ENCODE measurements at regions not wholly inside any gene's neighbourhood (a gene's known extent, or its start where the extent isn't known, plus 50 kb on each side); places are given as distances from the start of the nearest gene placed in this dataset.

DNA sequence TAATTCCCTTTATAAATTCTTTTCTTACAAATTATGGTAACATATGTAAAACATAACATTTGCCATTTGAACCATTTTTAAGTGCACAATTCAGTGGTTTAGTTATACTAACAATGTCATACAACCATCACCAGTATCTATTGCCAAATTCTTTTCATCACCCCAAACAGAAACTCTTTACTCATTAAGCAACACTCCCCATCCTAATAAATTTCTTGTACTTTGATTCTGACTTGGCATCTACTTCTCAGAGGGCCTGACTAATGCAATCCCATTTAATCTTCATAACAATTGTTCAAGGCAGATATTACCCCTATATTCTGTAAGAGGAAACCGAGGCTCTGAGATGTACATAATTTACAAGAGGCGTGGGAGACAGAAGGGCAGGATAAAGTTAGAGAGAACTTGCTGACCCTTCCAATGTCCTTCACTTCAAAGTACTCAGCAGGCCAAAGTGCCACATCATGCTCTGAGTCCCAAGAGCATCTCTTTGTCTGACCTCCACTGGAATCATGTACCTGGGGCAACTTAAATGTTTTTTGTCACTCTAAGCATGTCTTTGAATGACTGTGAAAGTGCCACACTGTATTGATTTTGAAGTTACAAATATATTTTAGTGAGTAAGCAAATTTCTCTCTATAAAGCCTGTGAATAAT lies 255.3 kb downstream of the KIF4B start:
- TF ChIP-seq, protein P1, sequence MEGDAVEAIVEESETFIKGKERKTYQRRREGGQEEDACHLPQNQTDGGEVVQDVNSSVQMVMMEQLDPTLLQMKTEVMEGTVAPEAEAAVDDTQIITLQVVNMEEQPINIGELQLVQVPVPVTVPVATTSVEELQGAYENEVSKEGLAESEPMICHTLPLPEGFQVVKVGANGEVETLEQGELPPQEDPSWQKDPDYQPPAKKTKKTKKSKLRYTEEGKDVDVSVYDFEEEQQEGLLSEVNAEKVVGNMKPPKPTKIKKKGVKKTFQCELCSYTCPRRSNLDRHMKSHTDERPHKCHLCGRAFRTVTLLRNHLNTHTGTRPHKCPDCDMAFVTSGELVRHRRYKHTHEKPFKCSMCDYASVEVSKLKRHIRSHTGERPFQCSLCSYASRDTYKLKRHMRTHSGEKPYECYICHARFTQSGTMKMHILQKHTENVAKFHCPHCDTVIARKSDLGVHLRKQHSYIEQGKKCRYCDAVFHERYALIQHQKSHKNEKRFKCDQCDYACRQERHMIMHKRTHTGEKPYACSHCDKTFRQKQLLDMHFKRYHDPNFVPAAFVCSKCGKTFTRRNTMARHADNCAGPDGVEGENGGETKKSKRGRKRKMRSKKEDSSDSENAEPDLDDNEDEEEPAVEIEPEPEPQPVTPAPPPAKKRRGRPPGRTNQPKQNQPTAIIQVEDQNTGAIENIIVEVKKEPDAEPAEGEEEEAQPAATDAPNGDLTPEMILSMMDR (IDR thresholded peaks at IDR 0.05; ENCODE audit: low read depth, low read length), result no peak

DNA sequence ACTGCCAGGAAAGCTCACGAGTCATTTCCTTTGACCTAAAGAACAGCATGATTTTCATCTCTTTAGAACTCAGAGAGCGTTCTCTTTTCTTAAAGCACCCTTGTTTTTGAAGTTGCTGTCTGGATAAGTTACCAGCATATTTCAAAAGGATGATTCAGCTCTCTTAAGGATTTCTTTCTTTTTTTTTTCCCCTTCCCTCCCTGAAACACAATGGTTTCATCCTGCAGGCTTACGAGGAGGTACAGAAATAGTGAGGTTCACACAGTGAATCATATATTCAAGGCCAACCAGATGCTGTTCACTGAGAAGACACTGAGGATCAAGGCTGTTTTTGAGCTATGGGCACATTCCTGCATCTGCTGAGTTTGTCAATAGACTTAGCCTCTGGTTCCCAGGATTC lies 257.2 kb downstream of the KIF4B start:
- TF ChIP-seq, protein P1 (IDR thresholded peaks at IDR 0.05; ENCODE audit: low read depth, low read length), result no peak
- no peak overlapping the region for H3K4me3 ChIP-seq (ENCODE audit: low read depth, low read length)
- in situ Hi-C loops (cut with HindIII; ENCODE audit: low sequenced_read_pairs), result no loop called here
- no peak for DNase-seq (ENCODE audit: low read depth, low spot score)

More for the DNA sequence above, 255.3 kb downstream of the KIF4B start:
- in situ Hi-C loops (cut with HindIII; ENCODE audit: low sequenced_read_pairs), result no loop called here
- no peak overlapping the region for H3K4me3 ChIP-seq (ENCODE audit: low read depth, low read length)
- no peak for DNase-seq (ENCODE audit: low read depth, low spot score)

- H3K4me3 ChIP-seq (ENCODE audit: low read depth, low read length), result no peak overlapping the region
- in situ Hi-C loops (cut with HindIII; ENCODE audit: low sequenced_read_pairs), result no loop called here
- TF ChIP-seq, protein P1 (IDR thresholded peaks at IDR 0.05; ENCODE audit: low read depth, low read length), result no peak
- no peak for DNase-seq (ENCODE audit: low read depth, low spot score)
These were observed 260.9 kb downstream of the KIF4B start for GRCh38 chr5:155274484-155274883.

- DNase-seq (ENCODE audit: low read depth, low spot score), result no peak
- H3K4me3 ChIP-seq (ENCODE audit: low read depth, low read length), result no peak overlapping the region
- TF ChIP-seq, protein P1 (IDR thresholded peaks at IDR 0.05; ENCODE audit: low read depth, low read length), result no peak
- in situ Hi-C loops (cut with HindIII; ENCODE audit: low sequenced_read_pairs), result no loop called here
These were observed 261.7 kb downstream of the KIF4B start for GRCh38 chr5:155275222-155275621.

DNA sequence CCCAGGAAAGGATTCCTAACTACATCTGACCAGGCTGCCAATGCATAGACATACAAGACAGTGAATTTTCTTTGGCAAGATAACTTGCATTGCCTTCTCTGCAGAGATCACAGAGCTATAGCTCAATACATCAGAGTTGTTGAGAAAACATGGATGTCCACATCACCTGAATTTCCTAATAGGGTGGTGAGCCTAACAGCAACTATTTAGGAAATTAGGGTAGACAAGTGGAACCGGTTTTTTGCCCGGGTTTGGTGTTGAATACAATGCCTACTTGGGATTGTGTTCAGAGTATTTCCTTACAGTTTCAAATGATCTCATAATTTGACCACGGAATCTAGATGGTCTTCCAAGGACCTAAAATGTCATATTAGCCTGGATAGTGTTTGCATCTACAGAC lies 262.7 kb downstream of the KIF4B start:
- in situ Hi-C loops (cut with HindIII; ENCODE audit: low sequenced_read_pairs), result no loop called here
- no peak overlapping the region for H3K4me3 ChIP-seq (ENCODE audit: low read depth, low read length)
- no peak for DNase-seq (ENCODE audit: low read depth, low spot score)
- TF ChIP-seq, protein P1 (IDR thresholded peaks at IDR 0.05; ENCODE audit: low read depth, low read length), result no peak

GRCh38 chr5:155278532-155278931 lies 265.0 kb downstream of the KIF4B start:
- in situ Hi-C loops (cut with HindIII; ENCODE audit: low sequenced_read_pairs), result no loop called here
- TF ChIP-seq, protein P1 (IDR thresholded peaks at IDR 0.05; ENCODE audit: low read depth, low read length), result no peak
- no peak overlapping the region for H3K4me3 ChIP-seq (ENCODE audit: low read depth, low read length)
- no peak for DNase-seq (ENCODE audit: low read depth, low spot score)
